Stimulated activated CD8-positive, alpha-beta memory T cell treated with anti-CD3 and anti-CD28 coated beads, Interleukin-4, amount 100 ng/mL, for 1 hour (primary cell): ENCODE measurements at regions not wholly inside any gene's neighbourhood (a gene's known extent, or its start where the extent isn't known, plus 50 kb on each side); places are given as distances from the start of the nearest gene placed in this dataset.
"Not testable (repeated sequence)": the region's sequence is repeated elsewhere in the genome, so short reads cannot be mapped to it uniquely, and the experiment has no call there.

Experiments
- DNase-seq, 2 donors: peaks; one replicate each; pipeline ENCODE4 v3.0.0-alpha.2; 2020; ENCODE audit warnings: low read depth in 2 of 2, low spot score in 1 of 2

DNA sequence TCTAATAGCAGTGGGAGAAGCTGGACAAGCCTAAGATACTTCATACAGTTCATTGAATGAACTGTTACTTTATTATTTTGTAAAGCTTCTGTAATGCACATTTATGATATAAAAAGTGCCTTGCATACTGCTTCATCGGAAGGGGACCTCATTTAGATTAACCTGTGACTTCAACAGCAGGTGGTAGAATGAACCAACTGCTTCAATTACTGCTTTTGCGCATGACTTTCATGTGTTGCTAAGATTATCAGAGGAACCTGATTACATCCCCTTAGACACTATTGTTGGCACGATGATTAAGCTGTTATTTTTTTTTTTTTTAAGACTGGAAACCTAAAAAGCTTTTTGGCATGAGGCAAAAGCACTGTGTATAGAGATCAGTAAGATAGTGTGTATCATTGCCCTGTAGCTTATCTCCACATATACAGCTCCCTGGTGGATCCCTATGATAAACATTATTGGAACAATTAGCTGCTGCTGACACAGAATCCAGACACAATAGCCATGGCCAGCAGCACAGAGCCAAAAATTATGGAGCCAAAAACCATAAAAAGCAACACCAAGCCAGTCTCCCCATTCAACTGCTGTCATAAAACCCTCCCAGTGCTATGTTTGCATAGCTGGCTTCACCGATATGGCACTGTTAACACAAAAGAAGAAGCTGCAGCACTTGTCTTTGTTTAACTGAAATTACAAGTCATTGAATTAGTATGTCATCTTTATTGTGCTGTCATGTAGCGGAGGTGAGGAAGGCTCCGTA is 731.6 kb upstream of the MMS22L start:
- DNase-seq = no peak

DNA sequence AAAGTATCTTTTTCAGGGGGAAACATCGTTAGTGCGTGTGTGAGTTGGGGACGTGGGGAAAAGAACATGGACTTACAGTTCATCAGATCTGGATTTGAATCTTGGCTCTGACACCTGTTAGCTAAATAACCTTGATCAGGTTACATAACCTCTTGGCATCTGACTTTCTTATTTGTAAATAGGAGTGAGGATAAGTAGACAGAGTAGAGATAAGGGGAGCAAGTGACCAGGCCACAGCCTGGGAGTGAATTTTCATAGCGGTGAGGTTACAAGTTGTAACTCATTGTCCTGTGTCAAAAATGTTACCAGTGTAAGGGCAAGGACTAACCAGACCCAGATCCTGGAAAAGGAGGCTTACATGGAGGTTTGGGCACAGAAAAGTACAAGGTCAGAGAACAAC is 733.5 kb upstream of the MMS22L start:
- DNase-seq = no peak

DNA sequence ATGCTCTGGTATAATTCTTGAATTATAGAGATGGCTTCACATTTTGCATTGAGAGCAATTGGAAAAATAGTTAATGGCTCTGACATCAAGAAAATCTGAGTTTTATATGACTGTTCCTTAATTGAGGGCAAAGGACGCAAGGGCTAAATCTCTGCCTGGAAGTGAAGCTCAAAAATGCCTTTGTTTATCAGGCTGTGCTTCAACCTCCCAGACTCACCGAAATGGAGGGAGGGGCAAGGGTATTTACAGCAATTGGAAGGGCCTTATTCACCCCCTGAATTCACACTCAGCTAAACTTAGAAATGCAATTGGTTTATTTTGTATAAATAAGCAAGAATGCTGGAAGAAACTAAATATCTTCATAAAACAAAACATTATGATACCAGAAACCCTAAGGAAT is 737.2 kb upstream of the MMS22L start:
- DNase-seq = no peak

DNA sequence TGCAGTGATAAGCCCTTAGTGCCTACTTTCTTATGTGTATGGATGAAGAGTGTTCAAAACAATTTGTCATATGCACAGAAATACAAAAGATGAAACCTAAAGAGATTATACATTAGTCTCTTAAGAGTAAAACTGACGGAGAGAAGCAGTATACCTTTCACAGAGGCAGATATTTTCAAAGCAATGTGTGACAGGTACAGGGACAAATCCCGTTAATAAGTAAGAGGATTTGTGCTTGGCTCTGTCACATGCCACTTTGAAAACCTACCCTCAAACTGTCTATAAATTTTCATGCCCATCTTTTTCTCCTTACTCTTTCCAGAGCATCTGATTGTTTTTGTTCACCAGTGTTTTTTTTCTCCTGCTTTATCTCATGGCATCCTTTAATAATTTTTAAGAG is 741.3 kb upstream of the MMS22L start:
- no peak for DNase-seq

GRCh38 chr6:98027898-98028297 is 744.9 kb upstream of the MMS22L start:
- no peak for DNase-seq

GRCh38 chr6:98033617-98034016 is 750.6 kb upstream of the MMS22L start:
- no peak for DNase-seq

GRCh38 chr6:98036344-98036923 is 753.4 kb upstream of the MMS22L start:
- DNase-seq = no peak

- DNase-seq = no peak
These were observed 754.6 kb upstream of the MMS22L start for GRCh38 chr6:98037571-98037970.

- no peak for DNase-seq
These were observed 756.4 kb upstream of the MMS22L start for GRCh38 chr6:98039443-98039842.

DNA sequence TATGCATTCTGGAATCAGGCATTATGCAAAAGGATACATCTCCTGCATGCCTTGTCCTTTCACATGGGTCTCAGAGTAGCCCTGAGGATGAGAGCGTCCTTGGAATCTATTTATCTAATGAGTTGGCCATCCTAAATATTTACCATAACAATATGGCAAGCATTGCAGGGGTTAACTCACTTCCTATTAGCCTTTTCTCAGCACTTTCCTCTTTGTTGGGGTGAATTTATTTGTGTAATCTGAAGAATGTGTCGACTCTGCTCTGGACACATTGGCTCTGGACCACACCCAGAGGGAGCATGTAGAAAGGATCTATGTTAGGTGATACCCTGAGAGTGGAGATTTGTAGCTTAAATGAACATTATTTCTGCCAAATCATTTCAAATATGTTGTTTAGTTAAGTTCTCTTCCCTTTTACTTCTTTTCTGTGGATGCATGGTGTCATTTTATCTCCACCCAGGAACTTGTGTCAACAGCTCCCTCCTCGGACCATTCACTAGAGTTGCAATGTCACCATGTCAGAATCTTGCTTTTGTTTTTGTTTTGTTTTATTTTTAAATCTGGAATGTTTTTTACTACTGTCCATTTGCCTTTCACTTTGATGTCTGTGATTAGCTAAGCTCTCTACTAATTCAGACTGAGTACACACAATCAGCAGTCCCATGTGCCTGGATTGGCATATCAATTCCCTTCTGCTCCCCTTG is 757.0 kb upstream of the MMS22L start:
- no peak for DNase-seq

DNA sequence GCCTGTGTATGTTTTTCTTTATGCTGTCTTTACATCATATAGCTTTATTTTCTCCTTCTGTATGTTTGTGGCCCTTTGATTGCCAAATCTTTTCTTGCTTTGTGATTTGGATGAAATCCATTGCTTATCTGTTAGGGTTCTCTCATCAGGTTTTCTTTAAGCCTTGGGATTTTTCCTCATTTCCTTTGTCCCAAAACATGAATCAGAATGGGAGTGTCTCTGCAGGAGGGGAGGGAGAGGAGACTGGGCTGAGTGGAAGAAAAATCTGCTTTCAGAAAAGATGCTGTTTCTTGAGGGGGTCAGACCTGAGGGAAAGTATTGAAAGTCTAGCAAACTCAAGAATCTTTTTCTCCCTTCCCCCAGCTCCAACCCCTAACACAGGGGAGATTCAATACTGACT is 758.0 kb upstream of the MMS22L start:
- DNase-seq = no peak

DNA sequence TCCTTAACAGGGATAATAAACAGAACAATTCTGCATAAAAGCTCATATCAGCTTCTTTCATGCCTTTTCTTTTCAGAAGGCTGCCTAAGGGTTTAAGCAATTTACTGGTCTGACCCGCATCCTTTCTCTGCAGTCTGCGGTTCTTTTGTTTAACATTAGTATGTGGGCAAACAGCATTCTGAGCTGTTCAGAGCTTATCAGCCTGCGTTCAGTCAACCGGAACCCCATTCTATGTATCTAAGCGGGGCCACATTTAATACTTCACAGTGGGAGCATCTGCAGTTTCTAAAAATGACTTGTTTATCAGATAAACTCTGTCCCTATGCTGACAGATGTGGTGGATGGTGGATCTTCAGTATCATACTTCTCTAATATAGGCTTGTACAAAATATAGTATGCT is 758.9 kb upstream of the MMS22L start:
- DNase-seq = no peak

DNA sequence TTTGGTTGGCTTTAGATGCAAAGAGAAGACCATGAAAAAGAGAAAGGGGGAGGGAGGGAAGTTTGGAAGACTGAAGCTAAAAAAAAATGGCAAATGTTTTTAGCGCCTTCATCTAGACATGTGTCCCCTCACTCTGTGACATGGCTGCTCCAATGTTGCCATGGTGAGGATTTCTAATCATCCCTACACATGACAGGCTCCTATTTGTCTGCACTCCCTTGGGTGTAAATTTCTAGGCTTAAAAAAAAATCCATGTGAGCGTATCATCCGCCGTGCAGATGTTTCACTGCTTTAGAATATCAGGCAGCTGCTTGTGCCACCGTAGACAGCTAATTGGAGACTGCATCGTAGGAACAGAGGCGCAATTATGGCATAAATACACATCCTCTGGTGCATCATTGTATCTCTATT is 761.1 kb upstream of the MMS22L start:
- DNase-seq = no peak

- no peak for DNase-seq
These were observed 761.9 kb upstream of the MMS22L start for GRCh38 chr6:98044791-98045470.

DNA sequence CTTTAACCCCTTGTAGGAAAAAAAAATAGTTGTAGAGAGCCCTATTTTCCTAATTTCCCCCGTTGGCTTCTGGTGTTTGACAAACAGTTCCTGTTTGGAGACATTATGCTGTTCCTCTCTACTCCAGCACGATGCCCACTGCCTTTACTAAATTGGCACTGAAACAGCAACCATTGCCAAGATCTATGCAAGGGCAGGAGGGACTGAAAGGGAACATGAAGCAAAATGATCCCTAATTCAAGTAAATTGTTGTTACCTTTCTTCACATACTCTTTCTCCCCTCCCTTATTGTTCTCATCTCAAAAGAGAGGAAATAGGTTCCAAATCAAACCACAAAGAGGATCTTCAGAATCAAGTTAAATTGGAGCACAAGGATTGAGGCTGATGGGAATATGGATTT is 764.1 kb upstream of the MMS22L start:
- DNase-seq = no peak

DNA sequence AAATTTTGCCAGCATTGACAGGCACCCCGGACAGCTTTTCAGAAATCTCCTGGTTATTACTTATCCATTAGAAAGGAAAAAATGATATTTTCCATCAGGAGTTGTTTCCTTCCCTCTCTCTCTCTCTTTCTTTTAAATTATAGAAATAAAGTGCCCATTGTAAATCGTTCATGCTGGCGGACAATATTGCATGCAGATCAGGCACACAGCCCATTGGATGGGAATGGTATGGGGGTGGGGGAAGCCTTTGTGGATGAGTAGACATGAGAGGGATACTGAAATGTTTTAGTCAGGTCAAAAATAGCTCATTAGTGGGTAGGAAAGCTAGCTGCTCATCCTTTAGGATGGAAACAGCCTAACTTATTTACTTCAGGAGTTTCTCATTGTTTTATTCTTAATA is 764.9 kb upstream of the MMS22L start:
- DNase-seq = no peak

GRCh38 chr6:98054453-98054852 is 771.4 kb upstream of the MMS22L start:
- DNase-seq = no peak

DNA sequence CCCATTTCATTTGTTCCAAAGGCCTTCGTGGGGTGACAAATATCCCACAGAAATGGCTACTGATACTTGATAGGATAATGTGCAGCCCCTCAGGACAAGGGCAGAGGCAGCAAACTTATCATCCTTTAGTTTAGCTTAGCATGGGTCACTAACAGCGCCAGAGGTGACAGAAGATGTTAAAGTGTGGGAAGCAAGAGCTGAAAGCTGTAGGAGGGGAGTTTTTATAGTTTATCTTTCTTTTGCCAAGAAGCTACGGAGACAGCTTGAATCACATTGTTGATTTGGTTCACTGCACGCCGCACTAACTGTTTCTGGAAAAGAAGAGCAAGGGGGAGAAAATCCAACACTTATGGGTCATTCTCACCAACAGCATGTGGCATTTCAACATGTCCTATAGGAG is 773.9 kb upstream of the MMS22L start:
- no peak for DNase-seq

- no peak for DNase-seq
These were observed 767.0 kb upstream of the POU3F2 start for GRCh38 chr6:98067375-98067774.

GRCh38 chr6:98088537-98088936 is 745.8 kb upstream of the POU3F2 start:
- not testable (repeated sequence) for DNase-seq

- no peak for DNase-seq
These were observed 742.0 kb upstream of the POU3F2 start for GRCh38 chr6:98092331-98092730.

DNA sequence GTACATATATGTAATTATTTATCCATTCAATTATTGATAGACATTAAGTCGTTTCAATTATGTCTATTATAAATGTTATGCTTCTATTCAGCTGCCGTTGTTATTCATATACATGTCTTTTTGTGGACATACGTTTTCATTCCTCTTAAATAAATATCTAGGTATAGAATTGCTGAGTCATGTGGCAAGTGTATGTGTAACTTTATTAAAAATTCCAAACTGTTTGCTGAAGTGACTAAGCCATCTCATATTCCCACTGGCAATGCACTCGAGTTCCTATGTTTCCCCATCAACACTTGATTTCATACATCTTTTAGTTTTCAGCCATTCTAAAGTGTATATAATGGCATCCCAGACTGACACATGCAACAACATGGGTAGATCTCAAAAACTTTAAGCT is 739.7 kb upstream of the POU3F2 start:
- DNase-seq = no peak
